ENCODE measurements at regions not wholly inside any gene's neighbourhood (a gene's known extent, or its start where the extent isn't known, plus 50 kb on each side); places are given as distances from the start of the nearest gene placed in this dataset.

- DNase-seq = no peak
These were observed 86.2 kb downstream of the MCFD2 start for GRCh38 chr2:46829231-46829995.

GRCh38 chr2:46828491-46829230 lies 86.9 kb downstream of the MCFD2 start:
- DNase-seq = no peak

- DNase-seq = no peak
These were observed 87.5 kb downstream of the MCFD2 start for GRCh38 chr2:46828135-46828438.

GRCh38 chr2:46827274-46828134 lies 88.1 kb downstream of the MCFD2 start:
- DNase-seq = no peak

- DNase-seq = no peak
These were observed 88.9 kb downstream of the MCFD2 start for GRCh38 chr2:46826569-46827245.

- no peak for DNase-seq
These were observed 89.6 kb downstream of the MCFD2 start for GRCh38 chr2:46825939-46826568.

- no peak for DNase-seq
These were observed 90.2 kb downstream of the MCFD2 start for GRCh38 chr2:46825231-46825938.

- no peak for DNase-seq
These were observed 91.0 kb downstream of the MCFD2 start for GRCh38 chr2:46824611-46825010.

GRCh38 chr2:46821600-46821999 lies 94.0 kb downstream of the MCFD2 start:
- no peak for DNase-seq

- no peak for DNase-seq
These were observed 96.8 kb downstream of the MCFD2 start for GRCh38 chr2:46818819-46819218.

GRCh38 chr2:46818141-46818621 lies 97.4 kb downstream of the MCFD2 start:
- DNase-seq = no peak

GRCh38 chr2:46816846-46817726 lies 98.5 kb downstream of the MCFD2 start:
- no peak for DNase-seq

- no peak for DNase-seq
These were observed 99.3 kb downstream of the MCFD2 start for GRCh38 chr2:46816151-46816845.

- peak; percentile 50 for DNase-seq
These were observed 100.3 kb downstream of the MCFD2 start for GRCh38 chr2:46815121-46815802.

- DNase-seq = peak; percentile 23
These were observed 101.2 kb downstream of the MCFD2 start for GRCh38 chr2:46814160-46814961.

GRCh38 chr2:46813680-46814079 lies 101.9 kb downstream of the MCFD2 start:
- no peak for DNase-seq

GRCh38 chr2:46813020-46813415 lies 102.6 kb downstream of the MCFD2 start:
- no peak for DNase-seq

Measured in hematopoietic multipotent progenitor cell treated with erythropoietin and hydrocortisone succinate and interleukin-3 and kit ligand, for 8 days (in vitro differentiated cells).